ENCODE measurements at regions not wholly inside any gene's neighbourhood (a gene's known extent, or its start where the extent isn't known, plus 50 kb on each side); places are given as distances from the start of the nearest gene placed in this dataset.

GRCh38 chr20:52532674-52533073 is 341.1 kb upstream of the ZFP64 start:
- no peak overlapping the region for H2BK20ac ChIP-seq (ENCODE audit: low read depth, low read length)
- WGBS, 2 experiments (ENCODE audit: extremely low coverage in 2 of 2, insufficient read length in 1 of 2) = no CpG with 5 or more reads among the region's 5 CpGs
- POLR2A ChIA-PET (ENCODE audit: unreplicated experiment) = no interaction called here
- no peak overlapping the region for H4K8ac ChIP-seq (ENCODE audit: low read depth in 2 of 2, low read length in 2 of 2)
- no peak overlapping the region for H2BK15ac ChIP-seq (ENCODE audit: low read depth, low read length)
- no peak overlapping the region for H2AK9ac ChIP-seq (replicated peaks; ENCODE audit: low read depth, low read length, poor library complexity)
- no peak overlapping the region for H3K14ac ChIP-seq (replicated peaks; ENCODE audit: low read depth, low read length)
- ATAC-seq (ENCODE audit: low read depth) (no peak), DNase-seq (no peak)
- no peak overlapping the region for H3K23ac ChIP-seq (ENCODE audit: low read depth, low read length)
- no peaks in the 10 kb centered on the region for H4K20me1 ChIP-seq (ENCODE audit: insufficient read depth, low read length)
- H3K9me1 ChIP-seq (ENCODE audit: insufficient read depth, low read length) = peaks cover 3% of the 10 kb centered on the region
- in situ Hi-C loops (cut with MboI; ENCODE audit: low sequenced_read_pairs) = no loop called here
- H3K9me3 ChIP-seq (ENCODE audit: control insufficient read depth, insufficient read depth, low read length) = peaks cover 2% of the 10 kb centered on the region
- CTCF ChIA-PET = no interaction called here
- dilution Hi-C loops (cut with HindIII; ENCODE audit: low sequenced_read_pairs, unreplicated experiment) = no loop called here
- H2AFZ ChIP-seq (replicated peaks; ENCODE audit: low read length, poor library complexity) = no peak overlapping the region
- H3K4me2 ChIP-seq (ENCODE audit: low read depth, low read length) = no peak overlapping the region
- H3K4ac ChIP-seq (ENCODE audit: low read depth, low read length) = no peak overlapping the region
- H4K91ac ChIP-seq (ENCODE audit: insufficient read depth, low read depth, low read length) = no peak overlapping the region
- no peaks in the 10 kb centered on the region for H3K27me3 ChIP-seq (ENCODE audit: control insufficient read depth, insufficient read depth, low read length)
- H2BK120ac ChIP-seq (ENCODE audit: low read depth, low read length) = no peak overlapping the region
- intact Hi-C loops (cut with micrococcal nuclease) = loop anchor here (5.0 kb wide), 1 partner anchor 40 kb away; no protein-coding TSS in a partner anchor
- BruUV-seq (replicated peaks) = no TSS peak
- no peak overlapping the region for H2BK5ac ChIP-seq (ENCODE audit: low read depth, low read length, poor library complexity, severe bottlenecking)
- H3K9ac ChIP-seq (ENCODE audit: low read depth, low read length) = no peak overlapping the region
- peaks cover 5% of the 10 kb centered on the region for H3K4me1 ChIP-seq (ENCODE audit: control insufficient read depth, insufficient read depth, low read length)
- H3K27ac ChIP-seq (ENCODE audit: insufficient read depth, low read length) = no peak overlapping the region
- H3K4me3 ChIP-seq (ENCODE audit: insufficient read depth, low read depth, low read length) = no peak overlapping the region
- no peaks in the 10 kb centered on the region for H3K79me1 ChIP-seq (ENCODE audit: low read depth in 1 of 2, low read length in 2 of 2)
- H2AK5ac ChIP-seq (ENCODE audit: low read depth, low read length) = no peak overlapping the region
- no peak overlapping the region for H4K5ac ChIP-seq (ENCODE audit: low read depth, low read length)
- no peaks in the 10 kb centered on the region for H3K36me3 ChIP-seq (ENCODE audit: control insufficient read depth, insufficient read depth, low read length)
- no peak overlapping the region for H3K56ac ChIP-seq (ENCODE audit: extremely low read depth, insufficient read depth, low read length)
- TF ChIP-seq CEBPB (IDR thresholded peaks at IDR 0.05; ENCODE audit: low read depth, low read length) (no peak), CHD1 (IDR thresholded peaks at IDR 0.05; ENCODE audit: low read depth, low read length) (no peak), MAZ (IDR thresholded peaks at IDR 0.05; ENCODE audit: borderline replicate concordance, low read depth, low read length) (no peak), MXI1 (IDR thresholded peaks at IDR 0.05; ENCODE audit: borderline replicate concordance, low read depth, low read length) (no peak), FOS (IDR thresholded peaks at IDR 0.05; ENCODE audit: low read depth, low read length) (no peak), SMC3 (IDR thresholded peaks at IDR 0.05; ENCODE audit: low read depth, low read length) (no peak), MAFK (IDR thresholded peaks at IDR 0.05; ENCODE audit: low read depth, low read length) (no peak), CTCF (conservative IDR thresholded peaks at IDR 0.05; ENCODE audit: low read depth, low read length) (no peak), RCOR1 (IDR thresholded peaks at IDR 0.05; ENCODE audit: insufficient replicate concordance, low read length) (no peak), ELK1 (IDR thresholded peaks at IDR 0.05; ENCODE audit: borderline replicate concordance, low read depth, low read length) (no peak), RFX5 (IDR thresholded peaks at IDR 0.05; ENCODE audit: low read depth, low read length) (no peak), USF2 (IDR thresholded peaks at IDR 0.05; ENCODE audit: low read depth, low read length) (no peak), NFE2L2 (IDR thresholded peaks at IDR 0.05; ENCODE audit: low read depth, low read length) (no peak), BHLHE40 (IDR thresholded peaks at IDR 0.05; ENCODE audit: low read depth, low read length) (no peak), RAD21 (IDR thresholded peaks at IDR 0.05; ENCODE audit: low read length) (no peak), POLR2A (IDR thresholded peaks at IDR 0.05; ENCODE audit: low read depth, low read length) (no peak)
- no peak overlapping the region for H3K18ac ChIP-seq (ENCODE audit: low read depth, low read length)

Measured in IMR-90 (cell line).